GM23248 (cell line): ENCODE measurements at regions not wholly inside any gene's neighbourhood (a gene's known extent, or its start where the extent isn't known, plus 50 kb on each side); places are given as distances from the start of the nearest gene placed in this dataset.
"Not testable (repeated sequence)": the region's sequence is repeated elsewhere in the genome, so short reads cannot be mapped to it uniquely, and the experiment has no call there.

Experiments used
- DNase-seq: peaks from one replicate; pipeline ENCODE4 v3.0.0-alpha.2; 2015
- H2AFZ ChIP-seq: fragments of 200-600 bp; sonication (generic); 2 replicates; pipeline ENCODE4 v1.6.1; 2016; ENCODE audit warnings: antibody characterized with exemption
- H3F3A ChIP-seq: fragments of 200-600 bp; sonication (generic); 2 replicates; pipeline ENCODE4 v1.6.1; 2016; ENCODE audit warnings: mild to moderate bottlenecking, antibody characterized with exemption, mixed run types; ENCODE audit not compliant: insufficient read depth
- H3K27ac ChIP-seq: fragments of 200-600 bp; sonication (generic); 2 replicates; pipeline ENCODE4 v1.5.1; 2016; ENCODE audit warnings: mild to moderate bottlenecking
- H3K27me3 ChIP-seq: fragments of 200-600 bp; sonication (generic); replicated peaks from 2 replicates; pipeline ENCODE4 v1.6.1; 2016; ENCODE audit warnings: mild to moderate bottlenecking; ENCODE audit not compliant: insufficient read depth
- H3K36me3 ChIP-seq: fragments of 200-600 bp; sonication (generic); 2 replicates; pipeline ENCODE4 v1.6.1; 2016; ENCODE audit warnings: low read depth, mild to moderate bottlenecking
- H3K4me1 ChIP-seq: fragments of 200-600 bp; sonication (generic); 2 replicates; pipeline ENCODE4 v1.6.1; 2016; ENCODE audit warnings: mild to moderate bottlenecking; ENCODE audit not compliant: insufficient read depth
- H3K4me2 ChIP-seq: fragments of 200-600 bp; sonication (generic); one replicate; pipeline ENCODE4 v1.6.1; 2016; ENCODE audit warnings: mild to moderate bottlenecking; ENCODE audit not compliant: unreplicated experiment
- H3K4me3 ChIP-seq: fragments of 200-600 bp; sonication (generic); 2 replicates; pipeline ENCODE4 v1.5.1; 2016; ENCODE audit warnings: mild to moderate bottlenecking
- H3K79me2 ChIP-seq: fragments of 200-600 bp; sonication (generic); 2 replicates; pipeline ENCODE4 v1.6.1; 2016; ENCODE audit warnings: mild to moderate bottlenecking; ENCODE audit not compliant: insufficient read depth
- H3K9ac ChIP-seq: fragments of 200-600 bp; sonication (generic); 2 replicates; pipeline ENCODE4 v1.6.1; 2016; ENCODE audit warnings: mild to moderate bottlenecking
- H3K9me2 ChIP-seq: fragments of 200-600 bp; sonication (generic); 2 replicates; pipeline ENCODE4 v1.6.1; 2016; ENCODE audit warnings: mixed run types, mild to moderate bottlenecking, moderate library complexity; ENCODE audit not compliant: insufficient read depth
- H3K9me3 ChIP-seq: fragments of 200-600 bp; sonication (generic); one replicate; pipeline ENCODE4 v1.6.1; 2017; ENCODE audit warnings: low read depth
- H4K20me1 ChIP-seq: fragments of 200-600 bp; sonication (generic); 2 replicates; pipeline ENCODE4 v1.6.0; 2016; ENCODE audit not compliant: insufficient read depth
- EZH2 ChIP-seq: fragments of 200-600 bp; sonication (generic); IDR thresholded peaks from 2 replicates; pipeline ENCODE4 v1.6.1; 2018; ENCODE audit warnings: antibody characterized with exemption, mild to moderate bottlenecking; ENCODE audit not compliant: insufficient read depth, poor library complexity, severe bottlenecking
- EZH2phosphoT487 ChIP-seq: fragments of 200-600 bp; sonication (generic); IDR thresholded peaks from 2 replicates; pipeline ENCODE4 v1.6.1; 2018; ENCODE audit warnings: antibody characterized with exemption, moderate library complexity, mild to moderate bottlenecking, low read depth; ENCODE audit not compliant: insufficient read depth
- WGBS, 2 experiments: methylation state at CpG; one replicate each; pipeline ENCODE4 v1.1.6; 2015 to 2017; ENCODE audit warnings: low lambda C conversion rate in 2 of 2, low coverage in 1 of 2; ENCODE audit errors: missing lambda C conversion rate in 2 of 2; 5-methylcytosine and 5-hydroxymethylcytosine counted together
- in situ Hi-C: fragments of 300-500 bp; cut with MboI; formaldehyde crosslinking; loops from 2 replicates; pipeline ENCODE4 v1.15.0; 2020

DNA sequence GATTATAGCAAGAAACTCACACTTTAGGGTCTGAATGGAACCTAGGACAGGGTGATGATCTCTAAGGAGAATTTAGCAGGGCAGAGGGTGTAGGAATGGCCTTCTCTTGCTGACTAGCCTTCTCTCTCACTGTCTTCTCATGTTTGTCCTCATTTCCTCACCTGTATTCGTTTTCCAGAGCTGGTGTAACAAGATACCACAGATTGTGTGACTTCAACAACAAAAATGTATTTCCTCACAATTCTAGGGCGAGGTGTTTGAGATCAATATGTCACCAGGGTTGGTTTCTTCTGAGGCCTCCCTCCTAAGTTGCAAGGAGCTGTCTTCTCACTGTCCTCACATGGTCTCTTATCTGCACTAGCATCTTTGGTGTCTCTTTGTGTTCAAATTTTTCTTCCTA is 177.9 kb upstream of the C1orf87 start:
- Histone ChIP-seq H3K9ac (no peak overlapping the region), H3K4me2 (no peak overlapping the region), H3F3A (no peaks in the 10 kb centered on the region), H2AFZ (no peak overlapping the region), H3K36me3 (no peaks in the 10 kb centered on the region), H3K9me2 (no peaks in the 10 kb centered on the region), H3K27ac (no peak overlapping the region), H3K4me1 (peaks cover 9% of the 10 kb centered on the region), H3K79me2 (no peaks in the 10 kb centered on the region), H4K20me1 (no peaks in the 10 kb centered on the region), H3K4me3 (no peak overlapping the region), H3K27me3 (no peaks in the 10 kb centered on the region), H3K9me3 (no peaks in the 10 kb centered on the region)
- no peak for DNase-seq
- in situ Hi-C loops, result no loop called here
- no peak for TF ChIP-seq EZH2
- no peak for TF ChIP-seq EZH2phosphoT487
- WGBS, 2 experiments, result 49 to 62% methylated on average over 2 of the region's 2 CpGs

- H3K4me1 ChIP-seq, DNase-seq, H3K9ac ChIP-seq, H3K9me3 ChIP-seq, H3K36me3 ChIP-seq, H3F3A ChIP-seq, H4K20me1 ChIP-seq, H3K4me2 ChIP-seq, H3K79me2 ChIP-seq, H3K4me3 ChIP-seq, H3K9me2 ChIP-seq, in situ Hi-C loops, H3K27ac ChIP-seq, H3K27me3 ChIP-seq, H2AFZ ChIP-seq: not testable (repeated sequence)
- 65 to 67% methylated on average over 1 of the region's 1 CpG for whole genome bisulfite sequencing, 2 experiments
Observed at GRCh38 chr1:60247467-60247866, 173.9 kb upstream of the C1orf87 start.

GRCh38 chr1:60245324-60245723 is 171.8 kb upstream of the C1orf87 start:
- no peaks in the 10 kb centered on the region for H4K20me1 ChIP-seq
- no peaks in the 10 kb centered on the region for H3K27me3 ChIP-seq
- H3K9ac ChIP-seq, result no peak overlapping the region
- TF ChIP-seq EZH2phosphoT487, result no peak
- TF ChIP-seq EZH2, result no peak
- WGBS, 2 experiments, result 2 to 9% methylated on average over 2 of the region's 2 CpGs
- DNase-seq, result peak; percentile 30
- H3K9me3 ChIP-seq, result no peaks in the 10 kb centered on the region
- H3K4me3 ChIP-seq, result no peak overlapping the region
- no peaks in the 10 kb centered on the region for H3K79me2 ChIP-seq
- H3K27ac ChIP-seq, result no peak overlapping the region
- H2AFZ ChIP-seq, result no peak overlapping the region
- H3K4me1 ChIP-seq, result no peaks in the 10 kb centered on the region
- H3F3A ChIP-seq, result no peaks in the 10 kb centered on the region
- H3K9me2 ChIP-seq, result no peaks in the 10 kb centered on the region
- H3K4me2 ChIP-seq, result no peak overlapping the region
- in situ Hi-C loops, result no loop called here
- no peaks in the 10 kb centered on the region for H3K36me3 ChIP-seq

GRCh38 chr1:60244906-60245305 is 171.3 kb upstream of the C1orf87 start:
- H3K9ac ChIP-seq, result no peak overlapping the region
- H3K4me3 ChIP-seq, result no peak overlapping the region
- H3K27ac ChIP-seq, result no peak overlapping the region
- no peak overlapping the region for H3K4me2 ChIP-seq
- H3K9me3 ChIP-seq, result no peaks in the 10 kb centered on the region
- no peak for TF ChIP-seq EZH2
- no peak for TF ChIP-seq EZH2phosphoT487
- H3K9me2 ChIP-seq, result no peaks in the 10 kb centered on the region
- no peaks in the 10 kb centered on the region for H3K36me3 ChIP-seq
- no peaks in the 10 kb centered on the region for H3K4me1 ChIP-seq
- in situ Hi-C loops, result no loop called here
- no peak for DNase-seq
- H2AFZ ChIP-seq, result no peak overlapping the region
- H3K79me2 ChIP-seq, result no peaks in the 10 kb centered on the region
- no peaks in the 10 kb centered on the region for H3K27me3 ChIP-seq
- no peaks in the 10 kb centered on the region for H4K20me1 ChIP-seq
- no peaks in the 10 kb centered on the region for H3F3A ChIP-seq

DNA sequence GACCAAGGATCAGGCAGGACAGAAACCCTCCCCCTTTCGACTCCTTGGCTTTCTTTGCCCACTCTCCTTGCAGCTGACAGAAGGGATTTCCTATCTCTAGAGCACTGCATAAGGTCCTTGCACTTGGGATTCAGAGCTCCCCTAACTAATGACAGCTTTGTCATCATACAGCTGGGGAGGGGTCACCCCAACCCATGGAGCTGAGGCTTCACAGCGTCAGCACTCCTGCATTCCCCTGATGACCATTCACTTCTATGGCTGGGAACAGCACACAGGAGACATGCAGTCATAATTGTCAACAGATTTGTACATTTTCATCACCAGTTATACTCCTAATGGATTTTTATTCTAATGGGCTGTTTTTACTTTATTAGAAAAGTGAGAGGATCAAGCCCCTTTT is 161.7 kb upstream of the C1orf87 start:
- H2AFZ ChIP-seq, result no peak overlapping the region
- TF ChIP-seq EZH2phosphoT487 (no peak), EZH2 (no peak)
- no peaks in the 10 kb centered on the region for H4K20me1 ChIP-seq
- no peak overlapping the region for H3K4me3 ChIP-seq
- 89 to 95% methylated on average over 2 of the region's 2 CpGs for WGBS, 2 experiments
- H3K79me2 ChIP-seq, result no peaks in the 10 kb centered on the region
- H3K4me2 ChIP-seq, result no peak overlapping the region
- in situ Hi-C loops, result no loop called here
- no peaks in the 10 kb centered on the region for H3K27me3 ChIP-seq
- no peak for DNase-seq
- no peaks in the 10 kb centered on the region for H3K9me3 ChIP-seq
- no peaks in the 10 kb centered on the region for H3F3A ChIP-seq
- H3K4me1 ChIP-seq, result no peaks in the 10 kb centered on the region
- H3K27ac ChIP-seq, result no peak overlapping the region
- H3K9ac ChIP-seq, result no peak overlapping the region
- no peaks in the 10 kb centered on the region for H3K36me3 ChIP-seq
- H3K9me2 ChIP-seq, result no peaks in the 10 kb centered on the region
